GM12864 (cell line): ENCODE measurements at regions not wholly inside any gene's neighbourhood (a gene's known extent, or its start where the extent isn't known, plus 50 kb on each side); places are given as distances from the start of the nearest gene placed in this dataset.
"Not testable (repeated sequence)": the region's sequence is repeated elsewhere in the genome, so short reads cannot be mapped to it uniquely, and the experiment has no call there.

ENCODE experiments used
- DNase-seq: peaks from one replicate; pipeline ENCODE4 v3.0.0-alpha.2; 2011; ENCODE audit warnings: low read depth
- H3K4me3 ChIP-seq: 2 replicates; pipeline ENCODE4 v1.5.1; 2011; ENCODE audit warnings: mild to moderate bottlenecking, low read depth, low read length, control low read depth
- CTCF ChIP-seq: IDR thresholded peaks from 2 replicates; pipeline ENCODE4 v1.5.1; 2011; ENCODE audit warnings: low read depth, mild to moderate bottlenecking, moderate library complexity, low read length, control low read depth, inconsistent platforms; ENCODE audit errors: missing control alignments

- no peak for DNase-seq
- no peak for TF ChIP-seq CTCF
- H3K4me3 ChIP-seq: no peak overlapping the region
Measured at GRCh38 chr3:61407397-61407796, 154.0 kb upstream of the PTPRG start.

GRCh38 chr3:61409638-61410037 is 151.7 kb upstream of the PTPRG start:
- TF ChIP-seq CTCF: no peak
- no peak for DNase-seq
- H3K4me3 ChIP-seq: no peak overlapping the region

DNA sequence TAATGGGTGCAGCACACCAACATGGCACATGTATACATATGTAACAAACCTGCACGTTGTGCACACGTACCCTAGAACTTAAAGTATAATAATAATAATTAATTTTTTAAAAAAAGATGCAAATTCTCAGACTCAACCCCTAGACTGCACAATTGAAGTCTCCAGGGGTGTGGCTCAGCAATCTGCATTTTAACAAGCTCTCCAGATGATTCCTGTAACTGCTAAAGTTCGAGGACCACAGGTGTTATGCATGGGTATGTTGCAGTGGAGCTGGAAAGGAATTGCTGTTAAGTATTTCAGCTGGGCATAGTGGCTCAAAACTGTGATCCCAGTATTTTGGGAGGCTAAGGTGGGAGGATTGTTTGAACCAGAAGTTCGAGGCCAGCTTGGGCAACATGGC is 151.0 kb upstream of the PTPRG start:
- DNase-seq, H3K4me3 ChIP-seq: not testable (repeated sequence)

- H3K4me3 ChIP-seq: no peak overlapping the region
- no peak for DNase-seq
- TF ChIP-seq CTCF: no peak
Measured at GRCh38 chr3:61411009-61411662, 150.2 kb upstream of the PTPRG start.

- no peak for TF ChIP-seq CTCF
- H3K4me3 ChIP-seq: no peak overlapping the region
- DNase-seq: no peak
Measured at GRCh38 chr3:61414456-61414855, 146.9 kb upstream of the PTPRG start.

DNA sequence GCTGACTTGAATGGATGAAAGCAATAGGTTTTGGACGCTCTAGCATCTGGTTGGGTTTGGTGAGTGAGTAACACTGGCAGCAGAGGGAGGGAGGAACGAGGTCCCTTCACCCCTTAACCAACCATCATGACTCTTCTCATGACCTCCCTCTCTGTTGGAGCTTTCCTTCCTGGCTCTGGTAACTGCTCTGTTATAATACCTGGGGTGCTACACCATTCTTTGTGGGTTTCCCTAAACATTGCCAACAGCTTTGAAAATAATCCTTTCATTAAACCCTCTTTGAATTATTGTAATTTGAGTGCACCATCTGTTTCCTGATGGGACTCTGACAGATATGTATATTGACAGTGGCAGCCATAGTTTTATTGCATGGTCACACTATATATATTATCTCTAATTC is 146.2 kb upstream of the PTPRG start:
- DNase-seq: no peak
- no peak for TF ChIP-seq CTCF
- H3K4me3 ChIP-seq: no peak overlapping the region

DNA sequence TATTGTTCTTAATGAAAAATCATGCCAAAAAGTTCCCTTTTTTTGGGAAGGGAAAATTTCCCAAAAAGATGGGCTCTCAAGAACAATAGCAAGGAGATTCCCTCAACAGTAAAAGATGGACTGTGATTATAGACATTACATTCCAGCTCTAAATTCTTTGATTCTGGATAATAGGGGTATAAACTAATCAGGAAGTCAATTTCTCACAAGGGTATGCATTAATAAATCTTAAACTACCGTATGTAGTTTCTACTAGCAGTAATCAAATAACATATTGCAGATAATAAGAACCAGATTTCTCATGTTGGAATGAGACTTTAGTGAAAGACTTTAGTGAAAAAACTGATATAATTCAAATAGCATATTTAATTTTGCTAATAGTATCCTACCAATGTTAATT is 144.8 kb upstream of the PTPRG start:
- no peak for DNase-seq
- no peak overlapping the region for H3K4me3 ChIP-seq
- TF ChIP-seq CTCF: no peak
